ENCODE measurements at regions not wholly inside any gene's neighbourhood (a gene's known extent, or its start where the extent isn't known, plus 50 kb on each side); places are given as distances from the start of the nearest gene placed in this dataset.

DNA sequence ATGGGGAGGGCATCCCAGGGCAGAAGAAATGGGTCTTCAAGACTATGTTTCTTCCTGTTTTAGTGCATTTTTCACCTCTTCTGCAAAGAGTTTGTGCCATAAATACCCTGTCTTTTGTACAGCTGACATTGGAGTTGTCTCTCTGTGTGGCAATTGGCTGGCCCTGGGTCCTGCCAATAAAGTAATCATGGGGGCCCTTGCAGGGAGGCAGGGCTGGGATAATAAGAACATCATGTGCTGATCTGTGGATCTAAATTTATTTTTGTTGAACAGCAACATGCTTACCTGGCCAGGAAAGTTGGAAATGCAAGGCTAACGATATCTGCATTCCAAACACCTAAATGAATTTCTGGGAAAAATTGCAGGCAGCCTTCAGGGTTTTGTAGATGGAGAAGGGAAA, 174.6 kb upstream of the GATB start:
- no peak for DNase-seq (ENCODE audit: low read depth)

DNA sequence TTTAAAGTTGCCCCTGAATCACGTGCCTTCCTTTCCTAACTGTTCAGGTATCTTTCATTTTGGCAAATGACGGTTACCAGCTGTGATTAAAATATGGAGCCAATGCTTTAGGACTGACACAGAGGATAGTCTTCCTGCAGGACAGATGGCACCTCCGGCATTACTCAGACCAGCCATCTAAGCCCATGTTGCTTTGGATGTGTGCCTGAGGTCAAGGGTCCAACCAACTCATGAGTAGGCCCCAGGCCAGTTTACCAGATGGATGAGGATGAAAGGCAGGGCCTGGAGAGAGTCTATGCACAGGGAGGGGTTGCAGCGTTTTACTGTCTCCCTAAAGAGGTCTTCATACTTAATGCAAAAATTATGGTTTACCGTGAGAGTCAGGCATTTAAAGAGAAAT, 174.0 kb upstream of the GATB start:
- no peak for DNase-seq (ENCODE audit: low read depth)

DNA sequence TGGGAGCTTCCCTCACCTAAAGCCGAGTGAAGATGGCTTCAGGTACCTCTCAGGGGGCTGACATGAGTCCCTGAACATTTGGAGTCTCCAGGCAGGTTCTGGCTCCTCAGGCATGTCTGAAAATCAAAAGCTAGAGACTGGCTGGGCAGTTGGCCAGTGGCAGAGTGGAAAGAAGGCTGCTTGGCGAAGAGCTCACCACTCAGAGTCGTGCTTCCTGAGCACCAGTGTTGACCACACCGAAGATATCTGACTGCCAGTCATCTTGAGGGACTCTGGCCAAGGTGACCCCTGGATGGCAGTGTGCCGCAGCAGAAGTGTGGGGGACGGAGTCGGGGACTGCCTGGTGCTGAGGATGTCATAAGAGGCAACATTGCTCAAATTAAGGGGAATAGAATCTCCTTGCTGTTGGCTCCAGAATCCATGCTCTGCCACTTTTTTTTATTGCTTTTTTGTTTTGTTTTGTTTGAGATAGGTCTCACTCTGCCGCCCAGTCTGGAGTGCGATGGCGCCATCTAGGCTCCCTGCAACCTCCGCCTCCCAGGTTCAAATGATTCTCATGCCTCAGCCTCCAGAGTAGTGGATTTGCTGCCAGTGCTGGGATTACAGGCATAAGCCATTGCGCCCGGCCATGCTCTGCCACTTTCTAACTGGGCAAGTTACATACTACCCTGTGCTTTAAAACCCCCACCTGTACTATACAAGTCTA, 172.5 kb upstream of the GATB start:
- DNase-seq (ENCODE audit: low read depth), result no peak

DNA sequence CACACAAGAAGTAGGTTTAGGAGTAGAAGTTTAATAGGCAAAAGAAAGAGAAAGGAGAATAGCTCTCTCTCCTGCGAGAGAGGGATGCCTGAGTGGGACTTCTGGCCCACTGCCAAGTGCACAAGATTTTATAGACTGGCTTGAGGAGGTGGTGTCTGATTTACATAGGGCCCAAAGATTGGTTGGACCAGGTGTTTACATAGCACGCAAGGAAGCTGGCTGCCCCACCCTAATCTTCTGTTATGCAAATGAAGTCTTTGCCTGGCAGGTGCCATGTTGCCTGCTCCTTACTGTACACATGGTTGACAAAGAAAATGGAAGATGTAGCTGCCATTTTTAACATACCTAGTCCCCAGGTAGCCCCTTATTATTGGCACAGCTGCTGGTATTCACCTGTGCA, 170.8 kb upstream of the GATB start:
- DNase-seq (ENCODE audit: low read depth), result no peak

DNA sequence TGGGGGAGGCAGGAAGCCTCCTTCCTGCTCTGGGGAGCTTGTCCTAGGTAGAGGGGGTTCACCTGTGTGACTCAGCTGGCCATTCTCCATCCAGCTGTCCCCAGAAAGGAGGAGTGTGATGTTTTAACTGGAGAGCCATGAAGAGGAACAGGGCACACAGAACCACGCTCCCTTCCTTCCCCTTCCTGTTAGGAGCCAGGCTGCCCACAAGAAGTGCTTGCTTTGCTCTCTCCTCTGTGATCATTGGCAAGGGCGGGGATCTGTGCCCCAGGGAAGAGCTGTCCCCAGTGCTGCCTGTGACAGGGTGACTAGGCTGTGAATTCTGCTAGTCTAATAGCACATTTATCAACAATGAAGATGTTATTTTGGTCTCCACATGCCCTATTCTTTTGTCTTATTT, 169.6 kb upstream of the GATB start:
- no peak for DNase-seq (ENCODE audit: low read depth)

DNA sequence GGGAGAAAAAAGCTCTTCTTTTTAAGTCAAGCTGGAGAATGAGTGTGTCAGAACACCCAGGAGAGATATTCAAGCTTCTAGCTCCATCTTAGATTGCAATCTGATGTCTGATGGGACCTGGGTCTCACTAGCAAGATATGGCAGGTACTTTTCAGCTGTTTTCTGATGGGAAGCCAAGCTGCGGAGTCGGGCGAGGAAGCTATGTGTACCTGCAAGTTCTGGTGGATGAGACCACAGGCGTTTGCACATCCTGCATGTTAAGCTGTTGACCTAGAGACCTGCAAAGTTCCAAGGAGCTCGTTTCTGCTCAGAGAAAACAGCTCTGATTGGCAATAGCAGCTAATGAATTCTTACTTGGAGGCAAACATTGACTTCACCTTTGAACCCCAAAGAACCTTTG, 167.3 kb upstream of the GATB start:
- no peak for DNase-seq (ENCODE audit: low read depth)

DNA sequence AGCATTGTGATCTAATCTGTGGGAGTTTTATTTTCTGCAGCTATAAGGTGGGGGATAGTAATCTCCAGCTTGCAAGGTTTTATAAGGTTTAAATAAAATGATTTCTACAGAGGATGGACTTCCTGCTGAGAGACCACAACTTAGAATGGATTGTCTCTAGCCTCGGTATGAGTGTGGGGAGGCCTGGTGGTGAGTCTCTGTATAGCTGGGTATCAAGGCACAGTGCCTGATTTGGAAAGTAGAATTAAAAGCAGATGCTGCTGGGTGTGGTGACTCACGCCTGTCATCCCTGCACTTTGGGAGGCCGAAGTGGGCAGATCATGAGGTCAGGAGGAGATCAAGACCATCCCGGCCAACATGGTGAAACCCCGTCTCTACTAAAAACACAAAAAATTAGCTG, 162.0 kb upstream of the GATB start:
- no peak for DNase-seq (ENCODE audit: low read depth)

DNA sequence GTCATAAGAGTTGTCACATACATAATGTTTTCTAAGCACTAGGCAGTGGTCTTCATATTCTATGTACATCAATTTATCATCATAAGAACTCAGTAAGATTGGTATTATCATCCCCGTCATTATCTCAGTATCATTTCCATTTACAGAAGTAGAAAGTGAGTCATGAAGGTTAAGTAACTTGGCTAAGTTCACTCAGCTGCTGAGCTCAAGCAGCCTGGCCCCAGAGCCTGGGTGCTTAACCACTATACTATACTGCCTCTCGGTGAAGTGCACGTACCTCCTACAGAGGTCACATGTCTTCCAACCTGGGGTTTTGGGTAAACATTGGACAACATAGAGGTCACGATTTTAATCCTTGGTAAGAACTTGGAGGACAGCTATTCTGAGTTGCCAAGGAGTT, 161.5 kb upstream of the GATB start:
- DNase-seq (ENCODE audit: low read depth), result no peak

DNA sequence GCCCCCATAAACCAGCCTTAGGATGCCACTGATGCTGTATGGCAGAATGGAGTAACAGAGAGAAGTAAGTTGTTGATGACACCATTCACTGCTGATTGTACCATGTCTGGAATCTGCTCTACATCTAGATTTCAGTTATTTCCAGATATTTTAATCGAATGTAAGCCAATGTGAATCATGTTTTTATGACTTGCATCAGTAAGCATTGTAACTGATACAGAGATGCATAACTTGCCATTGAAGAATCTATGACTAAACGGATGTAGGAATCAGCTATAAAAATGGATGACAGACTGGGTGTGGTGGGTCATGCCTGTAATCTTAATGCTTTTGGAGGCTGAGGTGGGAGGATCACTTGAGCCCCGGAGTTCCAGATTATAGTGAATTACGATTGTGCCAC, 161.0 kb upstream of the GATB start:
- no peak for DNase-seq (ENCODE audit: low read depth)

DNA sequence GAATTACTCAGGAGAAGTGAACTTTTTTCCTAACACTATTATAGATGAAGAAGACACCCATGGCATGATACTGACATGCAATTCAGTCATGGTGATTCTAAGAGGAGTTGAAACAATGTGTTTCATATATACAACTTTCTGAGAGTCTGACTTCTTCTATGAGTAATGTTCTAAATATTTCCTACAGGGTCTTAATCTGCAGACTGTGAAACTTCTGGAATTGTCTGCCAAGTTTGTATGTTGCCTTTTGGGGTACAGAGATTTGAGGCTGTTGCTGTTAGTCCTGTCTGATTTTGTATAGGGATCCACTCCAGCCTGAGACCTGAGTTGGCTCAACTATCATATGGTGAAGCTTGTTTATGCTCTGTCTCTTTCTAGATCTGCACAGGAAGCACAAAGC, 160.6 kb upstream of the GATB start:
- DNase-seq (ENCODE audit: low read depth), result no peak

DNA sequence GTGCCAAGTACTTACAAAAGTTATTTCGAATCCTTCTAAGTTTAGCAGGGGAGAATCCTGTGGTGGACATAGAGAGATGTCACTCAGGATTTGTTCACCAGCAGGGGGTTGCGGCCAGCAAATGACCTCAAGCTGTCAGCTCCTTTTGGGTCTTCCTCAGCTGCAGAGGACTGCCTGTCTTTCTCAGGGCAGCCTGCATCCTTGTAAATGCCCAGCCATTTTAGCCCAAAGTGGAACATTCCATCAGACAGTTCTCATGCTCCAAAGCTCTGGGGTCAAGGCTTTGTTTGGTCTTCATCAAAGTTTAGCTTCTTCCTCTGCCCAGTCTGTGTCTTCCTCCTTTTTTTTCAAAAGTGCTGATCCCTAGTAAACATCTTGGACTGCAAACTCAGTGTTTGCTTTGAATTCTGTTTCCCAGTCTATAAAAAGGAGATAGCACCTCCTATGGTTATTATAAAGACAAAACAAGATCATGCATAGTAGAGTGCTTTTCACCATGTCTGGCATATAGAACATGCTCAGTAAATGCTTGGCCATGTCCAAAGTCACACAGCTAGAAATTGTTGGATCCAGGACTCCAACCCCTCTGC, 156.4 kb upstream of the GATB start:
- DNase-seq (ENCODE audit: low read depth), result no peak

DNA sequence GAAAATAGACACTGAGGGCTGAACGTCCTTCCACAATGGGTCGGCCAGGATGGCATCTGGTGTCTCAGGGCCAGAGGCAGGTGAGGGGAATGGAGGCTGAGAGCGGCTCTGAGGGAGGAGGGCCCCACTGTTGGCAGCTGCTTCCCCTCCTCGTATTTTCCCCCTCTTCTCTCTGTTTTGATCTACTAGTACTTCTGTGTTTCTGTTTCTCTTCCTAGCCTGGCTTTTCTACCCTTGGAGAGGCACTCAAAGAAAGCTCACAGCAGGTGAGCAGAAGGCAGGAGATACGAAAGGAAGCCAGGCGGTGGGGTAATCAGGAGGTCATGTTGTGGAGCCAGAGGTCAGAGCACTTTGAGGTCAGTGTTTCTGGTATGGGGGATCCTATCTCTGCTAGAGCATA, 151.8 kb upstream of the GATB start:
- DNase-seq (ENCODE audit: low read depth), result no peak

DNA sequence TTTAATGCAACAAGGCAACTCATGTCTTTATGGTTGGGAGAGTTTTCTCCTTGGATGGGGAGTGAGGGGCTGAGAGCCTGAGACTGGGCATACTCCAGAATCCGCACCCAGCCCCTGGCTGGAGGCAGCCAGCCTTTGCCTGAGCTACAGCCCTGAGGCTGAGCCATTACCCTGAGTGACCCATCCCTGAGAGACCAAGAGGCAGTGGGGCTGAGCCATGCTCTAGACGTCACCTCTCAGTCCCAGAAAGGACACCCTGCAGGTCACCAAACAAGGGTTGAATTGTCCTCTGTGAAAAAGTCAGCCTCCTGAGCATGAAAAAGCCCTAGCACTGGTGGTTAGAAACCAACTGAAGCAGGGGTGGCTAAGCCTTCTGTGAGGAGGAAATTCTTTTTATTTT, 151.2 kb upstream of the GATB start:
- no peak for DNase-seq (ENCODE audit: low read depth)

DNA sequence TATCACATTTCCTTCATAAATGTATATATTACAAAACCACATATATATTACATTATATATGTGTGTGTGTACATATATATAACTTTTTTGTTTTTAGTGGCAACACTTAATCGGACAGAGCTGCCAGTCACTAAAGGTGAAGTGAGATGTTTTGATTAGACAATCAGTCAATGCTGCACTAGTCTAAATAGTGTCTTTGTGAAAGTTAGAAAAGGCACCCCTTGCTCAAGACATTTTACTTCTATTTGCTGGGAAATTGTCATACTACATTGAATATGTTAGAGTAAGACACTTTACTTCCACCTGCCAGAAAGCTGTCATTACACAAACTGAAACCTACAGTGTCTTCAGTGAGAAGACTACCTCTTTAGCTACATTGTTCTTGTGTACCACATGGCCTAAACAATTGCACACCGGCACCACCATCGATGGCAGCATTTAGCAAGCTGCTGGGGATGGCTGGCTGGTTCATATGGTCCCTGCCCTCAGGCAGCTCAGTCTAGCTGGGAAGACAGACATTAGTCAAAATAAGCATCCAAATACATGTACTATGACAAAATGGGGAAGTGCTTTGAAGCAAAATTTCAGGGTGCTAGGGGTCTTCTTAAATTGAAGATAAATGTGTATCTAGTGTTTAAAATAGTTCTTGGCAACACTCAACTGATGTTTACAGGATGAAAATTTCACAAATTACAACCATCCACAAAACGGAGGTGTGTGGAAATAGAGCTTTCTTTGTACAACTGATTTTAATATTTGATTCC, 148.1 kb upstream of the GATB start:
- DNase-seq (ENCODE audit: low read depth), result no peak

DNA sequence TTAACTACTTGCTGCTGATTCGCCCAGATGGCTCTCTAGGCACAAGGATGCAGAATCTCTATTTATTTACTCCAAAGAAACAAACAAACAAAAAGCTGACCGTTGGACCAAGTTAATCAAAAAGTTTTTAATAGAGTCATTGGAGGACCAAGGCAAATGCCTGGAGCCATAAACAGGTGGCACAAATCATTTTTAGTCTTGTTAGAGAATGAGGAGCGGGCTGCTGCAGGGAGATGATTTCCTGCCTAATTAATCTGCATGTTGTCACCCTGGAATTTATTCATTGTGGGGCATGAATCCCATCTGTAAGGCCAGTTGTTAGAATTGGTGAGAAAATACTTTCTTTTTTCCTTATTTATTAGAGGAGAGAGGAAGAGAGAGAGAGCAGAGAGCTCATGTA, 147.4 kb upstream of the GATB start:
- no peak for DNase-seq (ENCODE audit: low read depth)

DNA sequence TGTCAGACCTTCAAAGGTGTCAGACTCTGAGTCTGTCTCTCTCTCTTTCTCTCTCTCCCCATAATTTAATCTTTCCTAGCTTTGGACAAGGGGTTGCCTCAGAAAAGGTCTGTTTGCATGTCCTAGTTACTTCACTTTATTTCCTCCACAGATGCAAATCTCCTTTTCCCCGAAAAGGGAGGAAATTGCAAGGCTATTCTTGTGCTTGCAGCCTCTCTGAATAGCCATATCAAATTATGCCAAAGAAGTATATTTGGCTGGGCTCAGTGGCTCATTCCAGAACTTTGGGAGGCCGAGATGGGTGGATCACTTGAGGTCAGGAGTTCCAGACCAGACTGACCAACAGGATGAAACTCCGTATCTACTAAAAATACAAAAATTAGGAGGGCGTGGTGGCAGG, 145.6 kb upstream of the GATB start:
- no peak for DNase-seq (ENCODE audit: low read depth)

DNA sequence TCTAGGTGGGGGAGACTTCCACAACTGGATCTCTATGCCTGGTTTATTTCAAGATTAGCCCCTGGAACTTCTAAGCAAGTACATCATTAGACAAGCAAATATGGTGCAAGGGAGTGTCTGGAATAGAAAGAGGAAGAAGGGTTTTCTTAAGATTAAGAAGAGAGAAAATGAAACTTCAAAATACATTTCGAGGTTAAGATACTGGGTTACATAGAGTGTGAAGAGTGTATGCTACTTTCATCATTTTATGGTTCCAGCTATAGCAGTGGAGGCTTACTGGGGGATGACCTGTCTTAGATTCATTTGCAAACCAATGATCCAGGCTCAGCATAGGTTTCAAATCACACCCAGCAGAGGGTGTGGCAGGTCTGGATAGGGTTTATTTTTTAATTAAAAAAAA, 144.4 kb upstream of the GATB start:
- DNase-seq (ENCODE audit: low read depth), result no peak

DNA sequence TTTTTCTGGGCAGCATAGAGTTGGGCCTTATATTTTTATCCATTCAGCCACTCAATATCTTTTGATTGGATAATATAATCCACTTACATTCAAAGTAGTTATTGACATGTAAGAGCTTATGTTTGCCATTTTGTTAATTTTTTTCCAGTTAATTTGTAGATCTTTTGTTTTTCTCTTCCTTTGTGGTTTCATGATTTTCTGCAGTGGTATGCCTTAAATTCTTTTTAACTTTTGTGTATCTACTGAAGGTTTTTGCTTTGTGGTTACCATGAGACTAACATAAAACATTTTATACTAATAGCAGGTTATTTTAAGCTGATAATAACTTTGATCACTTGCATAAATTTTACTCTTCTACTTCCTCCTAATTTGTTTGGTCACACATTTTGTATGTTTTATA, 140.8 kb upstream of the GATB start:
- DNase-seq (ENCODE audit: low read depth), result no peak

DNA sequence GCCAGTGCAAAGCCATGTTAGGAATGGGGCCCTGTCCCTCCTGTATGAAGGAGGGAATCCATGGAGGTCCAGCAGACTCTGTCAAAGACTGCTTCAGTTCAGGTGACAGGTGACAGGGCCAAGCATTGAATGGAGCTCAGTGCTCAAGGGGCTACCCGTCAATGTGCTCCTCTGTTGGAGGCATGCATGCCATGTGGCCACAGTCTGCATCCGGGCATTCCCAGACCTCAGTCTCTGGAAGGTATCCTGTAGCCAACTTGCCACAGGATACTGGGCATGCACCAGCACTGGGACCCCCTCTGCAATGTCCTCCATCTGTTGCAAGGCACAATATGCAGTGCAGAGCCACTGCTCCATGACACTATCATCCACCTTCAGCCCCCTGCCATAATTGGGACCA, 136.1 kb upstream of the GATB start:
- DNase-seq (ENCODE audit: low read depth), result no peak

DNA sequence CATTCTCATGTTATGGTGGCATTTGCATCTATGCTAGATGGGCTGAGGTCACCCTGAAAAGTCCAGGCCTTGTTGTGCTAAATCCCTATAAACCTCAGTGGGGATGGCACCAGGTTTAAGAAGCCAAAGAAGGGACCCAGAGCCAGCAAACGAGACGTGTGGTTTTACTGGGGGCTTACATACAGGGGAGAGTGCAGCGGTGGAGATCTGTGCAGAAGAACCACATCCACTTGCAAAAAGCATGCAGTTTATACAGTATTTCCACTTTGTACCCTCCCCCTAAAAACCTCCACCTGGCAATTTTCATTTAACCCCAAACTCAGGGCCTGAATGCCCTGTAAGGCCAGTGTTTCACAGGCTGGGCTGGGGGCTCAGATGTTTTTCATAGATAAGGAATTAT, 134.9 kb upstream of the GATB start:
- DNase-seq (ENCODE audit: low read depth), result no peak

DNA sequence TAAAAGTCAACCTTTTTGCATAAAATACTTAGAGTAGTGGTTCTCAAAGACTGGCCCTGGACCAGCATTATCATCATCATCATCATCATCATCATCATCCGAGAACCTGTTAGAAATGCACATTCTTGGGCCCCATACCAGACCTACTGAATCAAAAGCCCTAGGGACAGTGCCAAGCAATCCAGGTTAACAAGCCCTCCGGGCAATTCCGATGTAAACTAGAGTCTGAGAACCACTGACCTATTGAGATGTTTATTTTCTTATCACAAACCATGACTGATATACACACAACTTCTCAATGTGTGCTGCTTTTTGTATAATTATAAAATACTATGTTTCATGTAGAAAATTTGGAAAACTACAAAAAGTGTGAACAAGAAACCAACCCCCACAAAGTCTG, 133.4 kb upstream of the GATB start:
- DNase-seq (ENCODE audit: low read depth), result no peak

DNA sequence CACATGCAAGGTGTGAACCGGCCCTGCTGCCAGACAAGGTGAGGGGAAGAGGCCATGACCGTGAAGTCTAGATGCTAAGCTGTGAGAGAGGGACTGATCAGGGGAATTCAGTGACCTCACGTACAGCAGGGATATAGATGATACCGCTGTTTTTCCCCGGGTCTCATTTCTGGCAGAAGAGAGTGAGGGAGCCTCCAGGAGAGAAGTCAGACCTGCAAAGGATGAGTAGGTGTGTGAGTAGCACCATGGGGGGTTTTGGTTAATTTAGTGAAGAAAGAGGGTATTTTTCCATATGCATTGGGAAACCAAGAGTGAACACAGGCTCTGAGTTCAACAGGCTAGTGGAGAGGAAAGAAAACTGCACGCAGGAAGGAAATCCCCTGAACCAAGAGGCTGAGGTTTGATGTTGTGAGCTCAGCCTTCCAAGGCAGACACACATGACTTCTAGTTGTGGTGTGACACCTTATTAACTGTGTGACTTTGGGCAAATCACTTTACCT, 127.6 kb upstream of the GATB start:
- DNase-seq (ENCODE audit: low read depth), result no peak

DNA sequence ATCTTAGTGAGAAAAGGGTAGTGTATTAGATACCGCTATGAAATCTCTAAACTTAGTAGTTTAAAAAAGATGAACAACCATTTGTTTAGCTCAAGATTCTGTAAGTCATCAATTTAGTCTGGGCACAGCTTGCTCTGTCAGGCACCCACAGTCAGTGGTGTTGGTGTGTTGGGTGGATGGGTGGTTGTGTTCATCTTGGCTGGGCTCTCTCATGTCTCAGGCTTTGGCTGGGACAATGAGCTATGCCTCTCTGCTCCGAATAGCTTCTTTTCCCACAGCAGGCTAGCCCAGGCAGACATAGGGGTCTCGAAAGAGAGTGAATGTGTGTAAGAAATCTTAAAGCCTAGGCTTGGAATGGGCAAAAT, 127.0 kb upstream of the GATB start:
- no peak for DNase-seq (ENCODE audit: low read depth)
